Adrenal gland (tissue), 9 donors: ENCODE measurements at regions not wholly inside any gene's neighbourhood (a gene's known extent, or its start where the extent isn't known, plus 50 kb on each side); places are given as distances from the start of the nearest gene placed in this dataset.
"Not testable (repeated sequence)": the region's sequence is repeated elsewhere in the genome, so short reads cannot be mapped to it uniquely, and the experiment has no call there.

ENCODE experiments used
- DNase-seq, 7 donors: peaks; one replicate each; pipeline ENCODE4 v3.0.0-alpha.2; 2019 to 2020
- H3K27ac ChIP-seq, 5 donors: fragments of 200-600 bp; sonication (generic) in 4 of 5; 1 replicate in 3 of 5; 2 replicates in 2 of 5; pipeline versions ENCODE4 v1.5.1 to v1.8.0; 2016 to 2020; ENCODE audit warnings: mild to moderate bottlenecking in 1 of 5
- H3K27me3 ChIP-seq: fragments of 200-600 bp; 2 replicates; pipeline ENCODE4 v1.8.0; 2021
- H3K36me3 ChIP-seq, 2 donors: fragments of 200-600 bp; replicated peaks in 1 of 2; 1 replicate in 1 of 2; 2 replicates in 1 of 2; pipeline versions ENCODE4 v1.5.1 to v1.8.0; 2018 to 2022
- H3K4me1 ChIP-seq, 2 donors: fragments of 200-600 bp; replicated peaks in 1 of 2; 1 replicate in 1 of 2; 2 replicates in 1 of 2; pipeline versions ENCODE4 v1.5.1 to v1.8.0; 2018 to 2021
- H3K4me3 ChIP-seq, 4 donors: fragments of 200-600 bp; sonication (generic) in 3 of 4; one replicate each; pipeline ENCODE4 v1.5.1; 2016 to 2018
- H3K9me3 ChIP-seq, 3 donors: fragments of 200-600 bp; sonication (generic) in 1 of 3; replicated peaks in 1 of 3; 1 replicate in 2 of 3; 2 replicates in 1 of 3; pipeline versions ENCODE4 v1.5.1 to v1.8.0; 2016 to 2021
- CTCF ChIP-seq, 6 experiments: fragments of 450-650 bp in 4 of 6; fragments of 200-600 bp in 2 of 6; sonication (generic) in 1 of 6; IDR thresholded peaks; 1 replicate in 5 of 6; 2 replicates in 1 of 6; pipeline versions ENCODE4 v1.5.1 to v1.8.0; 2016 to 2021; ENCODE audit warnings: antibody characterized with exemption in 6 of 6, mild to moderate bottlenecking in 2 of 6, moderate library complexity in 1 of 6
- POLR2A ChIP-seq, 2 donors: fragments of 450-650 bp; IDR thresholded peaks; one replicate each; pipeline ENCODE4 v1.6.1; 2017; ENCODE audit warnings: antibody characterized with exemption in 2 of 2, mild to moderate bottlenecking in 2 of 2, moderate library complexity in 1 of 2
- WGBS, 4 donors: extraction: QIAGEN DNeasy Blood & Tissue Kit in 2 of 4; methylation state at CpG; one replicate each; pipeline versions ENCODE4 v1.1.5 to v1.1.7; 2013 to 2017; 5-methylcytosine and 5-hydroxymethylcytosine counted together
- intact Hi-C, 2 donors: fragments of 100-400 bp; cut with DNase I; formaldehyde crosslinking; loops; one replicate each; pipeline versions ENCODE4 v1.14.1 to v1.15.0; 2022 to 2023
- donor health status: healthy with polysubstance abuse.
- donor health status: Bipolar disorder and iron deficiency.
- donor health status: DM: yes; HTN: yes; CAD: no.
- donor health status: DM: no; HTN: no; CAD: no.
- donor health status: DM: no; HTN: no; CAD: no.

GRCh38 chr1:99062192-99062591 lies 57.5 kb upstream of the PLPPR5 start:
- no peak for TF ChIP-seq CTCF (IDR thresholded peaks at IDR 0.05)
- no peak for TF ChIP-seq POLR2A (IDR thresholded peaks at IDR 0.05)
- H3K27me3 ChIP-seq: no peaks in the 10 kb centered on the region
- no peak for DNase-seq
- no peak overlapping the region for H3K4me3 ChIP-seq
- intact Hi-C loops: no loop called here
- no peak overlapping the region for H3K27ac ChIP-seq
- H3K36me3 ChIP-seq: no peaks in the 10 kb centered on the region
- no peaks in the 10 kb centered on the region for H3K9me3 ChIP-seq
- H3K4me1 ChIP-seq: no peaks in the 10 kb centered on the region

- no peak overlapping the region for H3K27ac ChIP-seq
- H3K9me3 ChIP-seq: no peaks in the 10 kb centered on the region
- no peaks in the 10 kb centered on the region for H3K27me3 ChIP-seq
- TF ChIP-seq CTCF (IDR thresholded peaks at IDR 0.05) (no peak), POLR2A (IDR thresholded peaks at IDR 0.05) (no peak)
- intact Hi-C loops: no loop called here
- WGBS, 4 donors: 57 to 71% (median 65%) methylated on average over 3 of the region's 3 CpGs
- H3K4me1 ChIP-seq: no peaks in the 10 kb centered on the region
- no peaks in the 10 kb centered on the region for H3K36me3 ChIP-seq
- H3K4me3 ChIP-seq: no peak overlapping the region
- no peak for DNase-seq
Measured at GRCh38 chr1:99069146-99069545, 64.5 kb upstream of the PLPPR5 start.

- H3K4me3 ChIP-seq, intact Hi-C loops, DNase-seq, H3K4me1 ChIP-seq, H3K27me3 ChIP-seq, H3K9me3 ChIP-seq, H3K27ac ChIP-seq, H3K36me3 ChIP-seq: not testable (repeated sequence)
- WGBS, 4 donors: 89 to 95% (median 92%) methylated on average over 16 to 31 of the region's 31 CpGs
Measured at GRCh38 chr1:99078529-99078928, 73.9 kb upstream of the PLPPR5 start.

GRCh38 chr1:99082366-99082765 lies 77.7 kb upstream of the PLPPR5 start:
- H3K4me3 ChIP-seq: no peak overlapping the region
- no peaks in the 10 kb centered on the region for H3K27me3 ChIP-seq
- WGBS, 4 donors: 40 to 55% (median 55%) methylated on average over 2 of the region's 2 CpGs
- intact Hi-C loops: no loop called here
- no peaks in the 10 kb centered on the region for H3K9me3 ChIP-seq
- no peak for DNase-seq
- no peaks in the 10 kb centered on the region for H3K36me3 ChIP-seq
- TF ChIP-seq POLR2A (IDR thresholded peaks at IDR 0.05) (no peak), CTCF (IDR thresholded peaks at IDR 0.05) (no peak)
- no peaks in the 10 kb centered on the region for H3K4me1 ChIP-seq
- no peak overlapping the region for H3K27ac ChIP-seq

GRCh38 chr1:99083338-99083737 lies 78.7 kb upstream of the PLPPR5 start:
- 62 to 78% (median 64%) methylated on average over 4 of the region's 4 CpGs for WGBS, 4 donors
- no peak for DNase-seq
- no peaks in the 10 kb centered on the region for H3K9me3 ChIP-seq
- no peak for TF ChIP-seq POLR2A (IDR thresholded peaks at IDR 0.05)
- TF ChIP-seq CTCF (IDR thresholded peaks at IDR 0.05): no peak
- no peaks in the 10 kb centered on the region for H3K27me3 ChIP-seq
- H3K4me1 ChIP-seq: no peaks in the 10 kb centered on the region
- H3K36me3 ChIP-seq: no peaks in the 10 kb centered on the region
- no peak overlapping the region for H3K27ac ChIP-seq
- intact Hi-C loops: no loop called here
- no peak overlapping the region for H3K4me3 ChIP-seq
